Activated T-helper 1 cell treated with anti-CD3 and anti-CD28 coated beads, Interleukin-12 subunit alpha, Interleukin-12 subunit beta, Interleukin-2, Interleukin-4 antibody, amounts not matched to agents 30 ng/mL and 10 ng/mL and 1 ng/mL, durations not matched to agents 14 hours and 24 hours and 36 hours (primary cell): ENCODE measurements at regions not wholly inside any gene's neighbourhood (a gene's known extent, or its start where the extent isn't known, plus 50 kb on each side); places are given as distances from the start of the nearest gene placed in this dataset.

Experiments used
- DNase-seq: peaks from one replicate; pipeline ENCODE4 v3.0.0; 2021; ENCODE audit warnings: low spot score
- H3K27ac Mint-ChIP-seq: one replicate; pipeline ENCODE4 v1.8.0; 2021; ENCODE audit warnings: mild to moderate bottlenecking, mixed read lengths
- H3K27me3 Mint-ChIP-seq: one replicate; pipeline ENCODE4 v1.8.0; 2022; ENCODE audit warnings: mild to moderate bottlenecking, moderate library complexity, mixed read lengths; ENCODE audit not compliant: insufficient read depth
- H3K36me3 Mint-ChIP-seq: one replicate; pipeline ENCODE4 v1.8.0; 2021; ENCODE audit warnings: low read depth, mixed read lengths
- H3K4me1 Mint-ChIP-seq: one replicate; pipeline ENCODE4 v1.8.0; 2021; ENCODE audit warnings: low read depth, mixed read lengths
- H3K4me3 Mint-ChIP-seq: one replicate; pipeline ENCODE4 v1.8.0; 2021; ENCODE audit warnings: mild to moderate bottlenecking, moderate library complexity, mixed read lengths
- H3K9me3 Mint-ChIP-seq: one replicate; pipeline ENCODE4 v1.8.0; 2021; ENCODE audit warnings: mixed read lengths
- intact Hi-C: fragments of 100-400 bp; cut with micrococcal nuclease; formaldehyde crosslinking; loops from one replicate; pipeline ENCODE4 v1.15.1; 2024

- Mint-ChIP-seq H3K4me3 (no peak overlapping the region), H3K36me3 (no peaks in the 10 kb centered on the region), H3K4me1 (no peaks in the 10 kb centered on the region), H3K27me3 (no peaks in the 10 kb centered on the region), H3K27ac (no peak overlapping the region), H3K9me3 (no peaks in the 10 kb centered on the region)
- DNase-seq: no peak
- intact Hi-C loops: no loop called here
Measured at GRCh38 chr6:95917034-95917433, 98.7 kb upstream of the FUT9 start.

- Mint-ChIP-seq H3K4me1 (no peaks in the 10 kb centered on the region), H3K9me3 (no peaks in the 10 kb centered on the region), H3K27me3 (no peaks in the 10 kb centered on the region), H3K27ac (no peak overlapping the region), H3K36me3 (no peaks in the 10 kb centered on the region), H3K4me3 (no peak overlapping the region)
- intact Hi-C loops: loop anchor here (1.0 kb wide), 1 partner anchor 492 kb away; no protein-coding TSS in a partner anchor
- DNase-seq: no peak
Measured at GRCh38 chr6:95923518-95923917, 92.3 kb upstream of the FUT9 start.

DNA sequence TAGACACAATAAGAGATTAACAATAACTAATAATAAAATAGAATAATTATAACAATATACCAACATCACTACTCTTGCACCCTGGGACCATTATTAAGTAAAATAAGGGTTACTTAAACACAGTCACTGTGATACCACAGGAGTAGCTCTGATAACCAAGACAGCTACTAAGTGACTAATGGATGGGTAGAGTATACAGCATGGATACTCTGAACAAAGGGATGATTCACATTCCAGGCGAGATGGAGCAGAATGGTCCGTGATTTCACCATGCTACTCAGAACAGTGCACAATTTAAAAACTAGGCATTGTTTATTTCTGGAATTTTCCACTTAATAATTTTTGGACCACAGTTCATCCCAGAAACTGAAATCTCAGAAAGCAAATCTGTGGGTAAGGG is 80.0 kb upstream of the FUT9 start:
- no peaks in the 10 kb centered on the region for H3K4me1 Mint-ChIP-seq
- H3K36me3 Mint-ChIP-seq: no peaks in the 10 kb centered on the region
- H3K4me3 Mint-ChIP-seq: no peak overlapping the region
- H3K27me3 Mint-ChIP-seq: no peaks in the 10 kb centered on the region
- DNase-seq: no peak
- no peaks in the 10 kb centered on the region for H3K9me3 Mint-ChIP-seq
- intact Hi-C loops: no loop called here
- H3K27ac Mint-ChIP-seq: no peak overlapping the region

- no peak overlapping the region for H3K27ac Mint-ChIP-seq
- no peaks in the 10 kb centered on the region for H3K27me3 Mint-ChIP-seq
- no peaks in the 10 kb centered on the region for H3K36me3 Mint-ChIP-seq
- DNase-seq: no peak
- intact Hi-C loops: no loop called here
- no peak overlapping the region for H3K4me3 Mint-ChIP-seq
- H3K4me1 Mint-ChIP-seq: no peaks in the 10 kb centered on the region
- no peaks in the 10 kb centered on the region for H3K9me3 Mint-ChIP-seq
Measured at GRCh38 chr6:95946906-95947305, 68.9 kb upstream of the FUT9 start.

- H3K27me3 Mint-ChIP-seq: no peaks in the 10 kb centered on the region
- no peak overlapping the region for H3K27ac Mint-ChIP-seq
- H3K4me3 Mint-ChIP-seq: no peak overlapping the region
- DNase-seq: no peak
- no peaks in the 10 kb centered on the region for H3K9me3 Mint-ChIP-seq
- no peaks in the 10 kb centered on the region for H3K36me3 Mint-ChIP-seq
- H3K4me1 Mint-ChIP-seq: no peaks in the 10 kb centered on the region
- intact Hi-C loops: no loop called here
Measured at GRCh38 chr6:95948324-95948723, 67.5 kb upstream of the FUT9 start.

DNA sequence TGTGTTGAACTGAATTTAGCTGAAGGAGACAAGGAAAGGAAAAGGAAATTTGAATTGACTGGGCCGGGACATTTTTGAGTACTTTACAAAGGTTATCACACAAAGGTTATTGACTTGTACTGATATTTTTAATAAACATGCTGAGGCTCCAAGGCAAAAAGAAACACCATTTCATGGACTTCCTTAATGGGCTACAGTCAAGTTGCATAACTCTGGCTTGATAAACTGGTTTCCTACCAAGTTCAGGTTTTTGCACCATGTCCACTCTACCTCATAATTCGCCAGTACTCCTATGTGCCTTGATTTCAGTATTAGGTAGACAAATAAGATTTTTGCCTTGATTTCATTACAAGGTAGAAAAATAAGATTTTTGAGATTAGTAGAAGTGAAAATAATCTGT is 65.8 kb upstream of the FUT9 start:
- no peaks in the 10 kb centered on the region for H3K27me3 Mint-ChIP-seq
- no peaks in the 10 kb centered on the region for H3K9me3 Mint-ChIP-seq
- no peak overlapping the region for H3K27ac Mint-ChIP-seq
- no peak overlapping the region for H3K4me3 Mint-ChIP-seq
- no peaks in the 10 kb centered on the region for H3K36me3 Mint-ChIP-seq
- intact Hi-C loops: no loop called here
- DNase-seq: no peak
- H3K4me1 Mint-ChIP-seq: no peaks in the 10 kb centered on the region

GRCh38 chr6:95958686-95959085 is 57.1 kb upstream of the FUT9 start:
- Mint-ChIP-seq H3K27ac (no peak overlapping the region), H3K27me3 (no peaks in the 10 kb centered on the region), H3K4me1 (no peaks in the 10 kb centered on the region), H3K4me3 (no peak overlapping the region), H3K36me3 (no peaks in the 10 kb centered on the region), H3K9me3 (no peaks in the 10 kb centered on the region)
- DNase-seq: no peak
- intact Hi-C loops: no loop called here

GRCh38 chr6:95959261-95959660 is 56.5 kb upstream of the FUT9 start:
- no peaks in the 10 kb centered on the region for H3K4me1 Mint-ChIP-seq
- no peaks in the 10 kb centered on the region for H3K27me3 Mint-ChIP-seq
- H3K4me3 Mint-ChIP-seq: no peak overlapping the region
- intact Hi-C loops: no loop called here
- no peak overlapping the region for H3K27ac Mint-ChIP-seq
- no peak for DNase-seq
- H3K9me3 Mint-ChIP-seq: no peaks in the 10 kb centered on the region
- no peaks in the 10 kb centered on the region for H3K36me3 Mint-ChIP-seq
